Smooth muscle cell (in vitro differentiated cells): ENCODE measurements at regions not wholly inside any gene's neighbourhood (a gene's known extent, or its start where the extent isn't known, plus 50 kb on each side); places are given as distances from the start of the nearest gene placed in this dataset.

Experiments
- DNase-seq: peaks from one replicate; lab custom pipeline; 2025; ENCODE audit not compliant: unreplicated experiment; lab: John Stamatoyannopoulos, UW
- H2AFZ ChIP-seq: fragments of 200-600 bp; sonication (generic); 2 replicates; pipeline ENCODE4 v1.6.0; 2016; ENCODE audit warnings: antibody characterized with exemption, low read depth, mild to moderate bottlenecking
- H3F3A ChIP-seq: fragments of 200-600 bp; sonication (generic); 2 replicates; pipeline ENCODE4 v1.6.0; 2017; ENCODE audit warnings: antibody characterized with exemption, low read depth
- H3K27ac ChIP-seq: fragments of 200-600 bp; sonication (generic); 2 replicates; pipeline ENCODE4 v1.5.1; 2016; ENCODE audit warnings: low read depth, mild to moderate bottlenecking
- H3K27me3 ChIP-seq: fragments of 200-600 bp; sonication (generic); 2 replicates; pipeline ENCODE4 v1.6.1; 2016; ENCODE audit warnings: low read depth, mild to moderate bottlenecking
- H3K36me3 ChIP-seq: fragments of 200-600 bp; sonication (generic); 2 replicates; pipeline ENCODE4 v1.5.1; 2016; ENCODE audit warnings: low read depth
- H3K4me1 ChIP-seq: fragments of 200-600 bp; sonication (generic); 2 replicates; pipeline ENCODE4 v1.5.1; 2016; ENCODE audit warnings: low read depth
- H3K4me2 ChIP-seq: fragments of 200-600 bp; sonication (generic); 2 replicates; pipeline ENCODE4 v1.6.0; 2016; ENCODE audit warnings: mild to moderate bottlenecking
- H3K4me3 ChIP-seq: fragments of 200-600 bp; sonication (generic); 2 replicates; pipeline ENCODE4 v1.5.1; 2016; ENCODE audit warnings: mild to moderate bottlenecking
- H3K79me2 ChIP-seq: fragments of 200-600 bp; sonication (generic); 2 replicates; pipeline ENCODE4 v1.6.0; 2016; ENCODE audit warnings: low read depth, mild to moderate bottlenecking
- H3K9ac ChIP-seq: fragments of 200-600 bp; sonication (generic); 2 replicates; pipeline ENCODE4 v1.6.0; 2016; ENCODE audit warnings: low read depth
- H3K9me3 ChIP-seq: fragments of 200-600 bp; sonication (generic); replicated peaks from 2 replicates; pipeline ENCODE4 v1.5.1; 2016; ENCODE audit warnings: low read depth
- H4K20me1 ChIP-seq: fragments of 200-600 bp; sonication (generic); 2 replicates; pipeline ENCODE4 v1.6.0; 2016; ENCODE audit warnings: low read depth
- WGBS: methylation state at CpG from one replicate; pipeline ENCODE4 v1.1.7; 2016; ENCODE audit warnings: low lambda C conversion rate; 5-methylcytosine and 5-hydroxymethylcytosine counted together
- TF ChIP-seq, protein P1 (sequence below): fragments of 200-600 bp; sonication (generic); IDR thresholded peaks from 2 replicates; pipeline ENCODE4 v1.5.1; 2017; ENCODE audit warnings: borderline replicate concordance, mild to moderate bottlenecking, antibody characterized with exemption; ENCODE audit not compliant: insufficient read depth, poor library complexity, severe bottlenecking

GRCh38 chr9:16115994-16116393 lies 563.2 kb downstream of the CCDC171 start:
- Histone ChIP-seq H3K36me3 (no peaks in the 10 kb centered on the region), H3K9me3 (no peaks in the 10 kb centered on the region), H3K27me3 (no peaks in the 10 kb centered on the region), H2AFZ (no peak overlapping the region), H3K4me2 (no peak overlapping the region), H3K79me2 (no peaks in the 10 kb centered on the region), H3K9ac (no peak overlapping the region), H3K4me3 (no peak overlapping the region), H3K27ac (no peak overlapping the region), H3F3A (no peaks in the 10 kb centered on the region), H3K4me1 (no peaks in the 10 kb centered on the region), H4K20me1 (no peaks in the 10 kb centered on the region)
- no peak for DNase-seq
- TF ChIP-seq, protein P1, sequence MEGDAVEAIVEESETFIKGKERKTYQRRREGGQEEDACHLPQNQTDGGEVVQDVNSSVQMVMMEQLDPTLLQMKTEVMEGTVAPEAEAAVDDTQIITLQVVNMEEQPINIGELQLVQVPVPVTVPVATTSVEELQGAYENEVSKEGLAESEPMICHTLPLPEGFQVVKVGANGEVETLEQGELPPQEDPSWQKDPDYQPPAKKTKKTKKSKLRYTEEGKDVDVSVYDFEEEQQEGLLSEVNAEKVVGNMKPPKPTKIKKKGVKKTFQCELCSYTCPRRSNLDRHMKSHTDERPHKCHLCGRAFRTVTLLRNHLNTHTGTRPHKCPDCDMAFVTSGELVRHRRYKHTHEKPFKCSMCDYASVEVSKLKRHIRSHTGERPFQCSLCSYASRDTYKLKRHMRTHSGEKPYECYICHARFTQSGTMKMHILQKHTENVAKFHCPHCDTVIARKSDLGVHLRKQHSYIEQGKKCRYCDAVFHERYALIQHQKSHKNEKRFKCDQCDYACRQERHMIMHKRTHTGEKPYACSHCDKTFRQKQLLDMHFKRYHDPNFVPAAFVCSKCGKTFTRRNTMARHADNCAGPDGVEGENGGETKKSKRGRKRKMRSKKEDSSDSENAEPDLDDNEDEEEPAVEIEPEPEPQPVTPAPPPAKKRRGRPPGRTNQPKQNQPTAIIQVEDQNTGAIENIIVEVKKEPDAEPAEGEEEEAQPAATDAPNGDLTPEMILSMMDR, result no peak
- 85% methylated on average over 1 of the region's 1 CpG for WGBS

DNA sequence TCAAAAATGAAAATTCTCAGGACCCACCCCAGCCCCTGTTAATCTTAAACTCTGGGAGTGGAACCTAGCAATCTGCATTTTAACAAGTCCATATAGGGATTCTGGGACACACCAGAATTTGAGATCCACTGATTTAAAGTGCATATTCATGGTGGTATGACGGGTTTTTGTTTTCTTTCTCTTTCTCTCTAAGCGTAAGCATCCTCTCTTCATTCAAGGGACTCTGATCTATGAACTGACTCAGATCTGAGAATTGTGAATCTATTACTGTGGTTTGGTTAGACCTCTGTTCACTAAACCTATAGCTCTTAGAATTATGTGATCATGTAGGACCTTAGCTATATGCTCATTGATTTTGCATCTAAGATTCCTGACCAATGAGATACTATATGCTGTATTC lies 565.2 kb downstream of the CCDC171 start:
- WGBS, result 93% methylated on average over 2 of the region's 2 CpGs
- Histone ChIP-seq H3K4me1 (no peaks in the 10 kb centered on the region), H4K20me1 (no peaks in the 10 kb centered on the region), H3K9me3 (no peaks in the 10 kb centered on the region), H2AFZ (no peak overlapping the region), H3K27me3 (no peaks in the 10 kb centered on the region), H3K79me2 (no peaks in the 10 kb centered on the region), H3K4me2 (no peak overlapping the region), H3K9ac (no peak overlapping the region), H3K36me3 (no peaks in the 10 kb centered on the region), H3K27ac (no peak overlapping the region), H3K4me3 (no peak overlapping the region), H3F3A (no peaks in the 10 kb centered on the region)
- DNase-seq, result no peak
- TF ChIP-seq, protein P1, result no peak

DNA sequence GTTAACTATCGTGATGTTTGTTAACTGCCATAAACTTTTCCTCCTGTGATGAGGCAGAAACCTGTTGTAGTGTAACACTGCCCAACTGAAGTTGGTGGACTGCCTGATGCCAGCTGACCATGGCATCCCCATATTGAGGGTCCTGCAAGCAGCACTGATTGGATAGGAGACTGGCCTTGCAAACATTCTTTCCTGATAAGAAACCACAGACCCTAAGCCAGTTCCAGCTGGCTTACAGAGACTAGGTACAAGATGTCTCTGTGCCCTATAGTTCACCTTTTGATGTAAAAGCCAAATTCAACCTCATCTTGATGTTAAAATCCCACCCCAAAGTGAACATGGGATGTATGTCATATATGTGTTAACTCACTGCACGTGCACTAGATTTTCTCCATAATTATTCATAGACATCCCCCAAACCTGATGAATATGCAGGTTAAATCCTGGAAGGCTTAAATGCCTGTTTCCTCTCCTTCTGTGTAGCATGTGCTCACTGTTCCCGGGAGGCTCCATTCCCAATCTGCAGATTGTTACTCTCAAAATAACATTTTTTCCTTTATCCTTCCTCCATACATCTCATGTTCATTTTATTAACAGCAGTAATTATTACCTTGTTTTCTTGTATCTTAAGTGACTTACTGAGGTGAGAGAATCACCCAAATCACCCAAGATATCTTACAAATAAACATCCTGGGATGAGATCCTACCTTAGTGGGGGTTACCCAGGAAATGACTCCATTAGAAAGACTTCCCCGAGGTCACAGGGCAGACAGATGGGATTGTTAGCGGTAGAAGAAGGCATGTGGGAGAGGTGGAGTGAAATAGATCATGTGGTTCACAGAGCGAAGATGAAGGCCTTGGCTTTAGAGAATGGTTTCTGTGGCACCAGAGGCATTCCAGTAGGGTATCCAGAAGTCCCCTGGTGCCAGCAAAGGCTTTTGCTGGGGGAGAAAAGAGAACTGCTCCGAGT lies 566.7 kb downstream of the CCDC171 start:
- H3K4me3 ChIP-seq, result no peak overlapping the region

More for the DNA sequence above, 566.7 kb downstream of the CCDC171 start:
- no peak for DNase-seq
- no peaks in the 10 kb centered on the region for H3K36me3 ChIP-seq
- no peaks in the 10 kb centered on the region for H3K79me2 ChIP-seq
- H3K9me3 ChIP-seq, result no peaks in the 10 kb centered on the region
- WGBS, result 88% methylated on average over 7 of the region's 7 CpGs
- no peaks in the 10 kb centered on the region for H3F3A ChIP-seq
- H4K20me1 ChIP-seq, result no peaks in the 10 kb centered on the region
- H3K27me3 ChIP-seq, result no peaks in the 10 kb centered on the region
- no peaks in the 10 kb centered on the region for H3K4me1 ChIP-seq
- H3K27ac ChIP-seq, result no peak overlapping the region
- H2AFZ ChIP-seq, result no peak overlapping the region
- TF ChIP-seq, protein P1, result no peak
- no peak overlapping the region for H3K4me2 ChIP-seq
- no peak overlapping the region for H3K9ac ChIP-seq
